ENCODE measurements at regions not wholly inside any gene's neighbourhood (a gene's known extent, or its start where the extent isn't known, plus 50 kb on each side); places are given as distances from the start of the nearest gene placed in this dataset.
"Not testable (repeated sequence)": the region's sequence is repeated elsewhere in the genome, so short reads cannot be mapped to it uniquely, and the experiment has no call there.

DNA sequence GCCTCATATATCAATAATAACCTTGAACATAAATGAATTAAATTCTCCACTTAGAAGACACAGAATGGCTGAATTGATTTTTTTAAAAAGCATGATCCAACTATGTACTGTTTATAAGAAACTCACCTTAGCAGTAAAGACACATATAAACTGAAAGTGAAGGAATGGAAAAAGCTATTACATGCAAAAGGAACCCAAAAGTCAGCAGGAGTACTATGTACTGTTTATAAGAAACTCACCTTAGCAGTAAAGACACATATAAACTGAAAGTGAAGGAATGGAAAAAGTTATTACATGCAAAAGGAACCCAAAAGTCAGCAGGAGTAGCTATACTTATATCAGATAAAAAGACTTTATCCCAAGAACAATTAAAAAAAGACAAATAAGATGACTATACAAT, 204.8 kb downstream of the TMEM161B start:
- no peaks in the 10 kb centered on the region for H3K4me1 ChIP-seq (ENCODE audit: low read depth)
- TF ChIP-seq, protein P1, sequence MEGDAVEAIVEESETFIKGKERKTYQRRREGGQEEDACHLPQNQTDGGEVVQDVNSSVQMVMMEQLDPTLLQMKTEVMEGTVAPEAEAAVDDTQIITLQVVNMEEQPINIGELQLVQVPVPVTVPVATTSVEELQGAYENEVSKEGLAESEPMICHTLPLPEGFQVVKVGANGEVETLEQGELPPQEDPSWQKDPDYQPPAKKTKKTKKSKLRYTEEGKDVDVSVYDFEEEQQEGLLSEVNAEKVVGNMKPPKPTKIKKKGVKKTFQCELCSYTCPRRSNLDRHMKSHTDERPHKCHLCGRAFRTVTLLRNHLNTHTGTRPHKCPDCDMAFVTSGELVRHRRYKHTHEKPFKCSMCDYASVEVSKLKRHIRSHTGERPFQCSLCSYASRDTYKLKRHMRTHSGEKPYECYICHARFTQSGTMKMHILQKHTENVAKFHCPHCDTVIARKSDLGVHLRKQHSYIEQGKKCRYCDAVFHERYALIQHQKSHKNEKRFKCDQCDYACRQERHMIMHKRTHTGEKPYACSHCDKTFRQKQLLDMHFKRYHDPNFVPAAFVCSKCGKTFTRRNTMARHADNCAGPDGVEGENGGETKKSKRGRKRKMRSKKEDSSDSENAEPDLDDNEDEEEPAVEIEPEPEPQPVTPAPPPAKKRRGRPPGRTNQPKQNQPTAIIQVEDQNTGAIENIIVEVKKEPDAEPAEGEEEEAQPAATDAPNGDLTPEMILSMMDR (IDR thresholded peaks at IDR 0.05; ENCODE audit: low read depth, low read length) = no peak
- H3K36me3 ChIP-seq = no peaks in the 10 kb centered on the region
- no peak overlapping the region for H3K27ac ChIP-seq
- no peaks in the 10 kb centered on the region for H3K27me3 ChIP-seq
- H3K4me3 ChIP-seq = no peak overlapping the region
- DNase-seq (ENCODE audit: low read depth in 1 of 2, low spot score in 1 of 2) = no peak
- no peaks in the 10 kb centered on the region for H3K9me3 ChIP-seq (ENCODE audit: low read depth)

- H3K36me3 ChIP-seq = no peaks in the 10 kb centered on the region
- TF ChIP-seq, protein P1 (IDR thresholded peaks at IDR 0.05; ENCODE audit: low read depth, low read length) = no peak
- H3K27me3 ChIP-seq = no peaks in the 10 kb centered on the region
- H3K4me3 ChIP-seq = no peak overlapping the region
- H3K9me3 ChIP-seq (ENCODE audit: low read depth) = no peaks in the 10 kb centered on the region
- no peak for DNase-seq (ENCODE audit: low read depth in 1 of 2, low spot score in 1 of 2)
- H3K27ac ChIP-seq = no peak overlapping the region
- no peaks in the 10 kb centered on the region for H3K4me1 ChIP-seq (ENCODE audit: low read depth)
Observed at GRCh38 chr5:88060194-88060593, 208.5 kb downstream of the TMEM161B start.

DNA sequence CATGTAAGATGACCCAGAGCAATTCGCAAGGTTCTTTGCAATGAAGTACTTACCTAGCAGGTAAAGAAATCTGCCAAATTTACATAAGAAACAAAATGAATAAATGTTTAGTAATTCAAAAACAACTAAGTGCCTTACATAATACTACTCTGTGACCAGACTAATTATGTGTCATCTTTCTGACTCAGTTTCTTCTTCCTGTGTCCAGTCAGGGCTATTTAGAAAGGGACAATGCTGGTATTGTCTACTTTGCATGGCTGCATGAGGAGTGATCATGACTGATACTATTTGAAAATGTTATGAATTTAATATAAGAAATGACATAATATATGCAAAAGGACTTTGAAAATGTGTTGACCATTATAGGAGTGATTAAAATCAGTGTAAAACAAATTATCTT, 210.0 kb downstream of the TMEM161B start:
- TF ChIP-seq, protein P1 (IDR thresholded peaks at IDR 0.05; ENCODE audit: low read depth, low read length) = no peak

DNA sequence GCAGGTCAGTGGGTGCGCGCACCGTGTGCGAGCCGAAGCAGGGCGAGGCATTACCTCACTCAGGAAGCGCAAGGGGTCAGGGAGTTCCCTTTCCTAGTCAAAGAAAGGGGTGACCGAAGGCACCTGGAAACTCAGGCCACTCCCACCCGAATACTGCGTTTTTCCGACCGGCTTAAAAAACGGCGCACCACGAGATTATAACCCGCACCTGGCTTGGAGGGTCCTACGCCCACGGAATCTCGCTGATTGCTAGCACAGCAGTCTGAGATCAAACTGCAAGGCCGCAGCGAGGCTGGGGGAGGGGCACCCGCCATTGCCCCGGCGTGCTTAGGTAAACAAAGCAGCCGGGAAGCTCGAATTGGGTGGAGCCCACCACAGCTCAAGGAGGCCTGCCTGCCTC, 216.2 kb downstream of the TMEM161B start:
- not testable (repeated sequence) for H3K9me3 ChIP-seq (ENCODE audit: low read depth); H3K4me3 ChIP-seq; DNase-seq (ENCODE audit: low read depth in 1 of 2, low spot score in 1 of 2); H3K36me3 ChIP-seq; H3K27ac ChIP-seq; H3K27me3 ChIP-seq; H3K4me1 ChIP-seq (ENCODE audit: low read depth)

More for the DNA sequence above, 210.0 kb downstream of the TMEM161B start:
- Histone ChIP-seq H3K36me3 (no peaks in the 10 kb centered on the region), H3K4me3 (no peak overlapping the region), H3K4me1 (ENCODE audit: low read depth) (no peaks in the 10 kb centered on the region), H3K27me3 (no peaks in the 10 kb centered on the region), H3K9me3 (ENCODE audit: low read depth) (no peaks in the 10 kb centered on the region), H3K27ac (no peak overlapping the region)
- no peak for DNase-seq (ENCODE audit: low read depth in 1 of 2, low spot score in 1 of 2)

DNA sequence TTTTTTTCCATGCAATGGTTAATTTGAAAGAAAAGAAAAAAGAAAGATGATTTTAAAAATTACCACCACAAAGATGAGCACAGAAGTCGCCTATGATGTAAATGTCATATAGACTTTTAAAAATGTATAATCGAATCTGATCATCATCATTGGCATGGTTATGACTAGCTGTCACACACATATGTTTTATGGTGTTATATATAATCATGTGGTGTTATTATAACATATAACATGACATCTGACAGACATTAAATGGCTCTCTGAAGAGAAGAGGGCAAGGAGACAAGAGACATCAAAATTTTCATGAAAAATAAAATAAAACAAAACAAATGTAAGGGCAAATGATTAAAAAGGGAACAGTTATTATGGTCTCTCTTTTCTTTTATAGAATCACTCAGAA, 217.5 kb downstream of the TMEM161B start:
- DNase-seq (ENCODE audit: low read depth in 1 of 2, low spot score in 1 of 2) = no peak
- H3K27me3 ChIP-seq = no peaks in the 10 kb centered on the region
- H3K36me3 ChIP-seq = no peaks in the 10 kb centered on the region
- H3K4me3 ChIP-seq = no peak overlapping the region
- H3K27ac ChIP-seq = no peak overlapping the region
- H3K4me1 ChIP-seq (ENCODE audit: low read depth) = no peaks in the 10 kb centered on the region
- H3K9me3 ChIP-seq (ENCODE audit: low read depth) = no peaks in the 10 kb centered on the region
- TF ChIP-seq, protein P1 (IDR thresholded peaks at IDR 0.05; ENCODE audit: low read depth, low read length) = no peak

- TF ChIP-seq, protein P1 (IDR thresholded peaks at IDR 0.05; ENCODE audit: low read depth, low read length) = no peak
- Histone ChIP-seq H3K9me3 (ENCODE audit: low read depth) (no peaks in the 10 kb centered on the region), H3K27me3 (no peaks in the 10 kb centered on the region), H3K4me1 (ENCODE audit: low read depth) (no peaks in the 10 kb centered on the region), H3K4me3 (no peak overlapping the region), H3K36me3 (no peaks in the 10 kb centered on the region), H3K27ac (no peak overlapping the region)
- DNase-seq (ENCODE audit: low read depth in 1 of 2, low spot score in 1 of 2) = no peak
Observed at GRCh38 chr5:88049737-88050136, 218.9 kb downstream of the TMEM161B start.
